ENCODE measurements at regions not wholly inside any gene's neighbourhood (a gene's known extent, or its start where the extent isn't known, plus 50 kb on each side); places are given as distances from the start of the nearest gene placed in this dataset.
A peak's percentile ranks its signal among the peaks of the same experiment; 100 is the strongest.

- intact Hi-C loops (cut with DNase I, micrococcal nuclease) = no loop called here
- no peaks in the 10 kb centered on the region for H3K9me3 ChIP-seq
- H3K4me1 ChIP-seq (ENCODE audit: low read depth) = no peaks in the 10 kb centered on the region
- TF ChIP-seq, protein P1, sequence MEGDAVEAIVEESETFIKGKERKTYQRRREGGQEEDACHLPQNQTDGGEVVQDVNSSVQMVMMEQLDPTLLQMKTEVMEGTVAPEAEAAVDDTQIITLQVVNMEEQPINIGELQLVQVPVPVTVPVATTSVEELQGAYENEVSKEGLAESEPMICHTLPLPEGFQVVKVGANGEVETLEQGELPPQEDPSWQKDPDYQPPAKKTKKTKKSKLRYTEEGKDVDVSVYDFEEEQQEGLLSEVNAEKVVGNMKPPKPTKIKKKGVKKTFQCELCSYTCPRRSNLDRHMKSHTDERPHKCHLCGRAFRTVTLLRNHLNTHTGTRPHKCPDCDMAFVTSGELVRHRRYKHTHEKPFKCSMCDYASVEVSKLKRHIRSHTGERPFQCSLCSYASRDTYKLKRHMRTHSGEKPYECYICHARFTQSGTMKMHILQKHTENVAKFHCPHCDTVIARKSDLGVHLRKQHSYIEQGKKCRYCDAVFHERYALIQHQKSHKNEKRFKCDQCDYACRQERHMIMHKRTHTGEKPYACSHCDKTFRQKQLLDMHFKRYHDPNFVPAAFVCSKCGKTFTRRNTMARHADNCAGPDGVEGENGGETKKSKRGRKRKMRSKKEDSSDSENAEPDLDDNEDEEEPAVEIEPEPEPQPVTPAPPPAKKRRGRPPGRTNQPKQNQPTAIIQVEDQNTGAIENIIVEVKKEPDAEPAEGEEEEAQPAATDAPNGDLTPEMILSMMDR (IDR thresholded peaks at IDR 0.05) = no peak
- H3K36me3 ChIP-seq (ENCODE audit: low read depth) = no peaks in the 10 kb centered on the region
- H3K4me3 ChIP-seq = no peak overlapping the region
- no peak for ATAC-seq
- DNase-seq = no peak
Observed at GRCh38 chrX:40346379-40346778, 234.4 kb upstream of the ATP6AP2 start.

DNA sequence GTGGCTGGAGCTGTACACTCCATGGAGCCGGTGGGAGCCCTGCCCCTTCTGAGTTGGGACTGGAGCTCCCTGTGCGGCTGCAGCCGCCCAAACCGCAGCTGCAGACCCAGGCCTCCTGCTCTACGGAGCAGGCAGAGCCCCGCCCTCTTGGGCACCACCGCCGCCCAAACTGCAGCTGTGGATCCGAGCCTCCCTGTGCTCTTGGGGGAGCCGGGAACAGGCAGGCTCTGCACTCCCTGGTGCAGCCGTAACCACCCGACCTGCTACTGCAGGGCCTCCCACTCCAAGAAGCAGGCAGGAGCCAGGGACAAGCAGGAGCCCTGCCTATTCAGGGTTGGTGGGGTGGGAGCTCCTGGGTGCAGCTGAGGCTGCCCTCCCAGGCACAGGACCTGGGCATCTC, 237.5 kb upstream of the ATP6AP2 start:
- no peaks in the 10 kb centered on the region for H3K9me3 ChIP-seq
- no peaks in the 10 kb centered on the region for H3K36me3 ChIP-seq (ENCODE audit: low read depth)
- no peak for DNase-seq
- TF ChIP-seq, protein P1 (IDR thresholded peaks at IDR 0.05) = no peak
- intact Hi-C loops (cut with DNase I, micrococcal nuclease) = no loop called here
- no peak overlapping the region for H3K4me3 ChIP-seq
- H3K4me1 ChIP-seq (ENCODE audit: low read depth) = no peaks in the 10 kb centered on the region
- no peak for ATAC-seq

DNA sequence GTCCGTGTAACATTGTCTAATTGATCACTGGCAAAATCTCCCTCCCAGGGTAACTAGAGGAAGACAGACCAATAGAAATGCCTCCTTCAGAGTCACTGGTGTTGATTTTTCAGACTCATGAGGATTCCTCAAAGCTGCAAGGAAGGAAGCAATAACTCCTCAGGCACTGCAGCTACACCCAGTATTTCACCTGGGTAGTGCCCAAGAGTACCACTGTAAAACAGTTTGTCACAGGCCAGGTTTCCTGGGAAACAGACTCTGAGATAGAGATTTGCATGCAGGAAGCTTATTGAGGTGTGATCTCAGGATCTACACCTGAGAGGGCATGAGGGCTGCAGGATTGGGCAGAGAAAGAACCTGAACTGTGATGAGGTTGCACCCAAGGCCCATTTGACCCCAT, 240.7 kb upstream of the ATP6AP2 start:
- DNase-seq (peak in 1 of 3 donors; percentile 27), ATAC-seq (peak; percentile 74)
- no peaks in the 10 kb centered on the region for H3K4me1 ChIP-seq (ENCODE audit: low read depth)
- TF ChIP-seq, protein P1 (IDR thresholded peaks at IDR 0.05) = no peak
- H3K9me3 ChIP-seq = no peaks in the 10 kb centered on the region
- intact Hi-C loops (cut with DNase I, micrococcal nuclease) = no loop called here
- H3K36me3 ChIP-seq (ENCODE audit: low read depth) = no peaks in the 10 kb centered on the region
- no peak overlapping the region for H3K4me3 ChIP-seq

DNA sequence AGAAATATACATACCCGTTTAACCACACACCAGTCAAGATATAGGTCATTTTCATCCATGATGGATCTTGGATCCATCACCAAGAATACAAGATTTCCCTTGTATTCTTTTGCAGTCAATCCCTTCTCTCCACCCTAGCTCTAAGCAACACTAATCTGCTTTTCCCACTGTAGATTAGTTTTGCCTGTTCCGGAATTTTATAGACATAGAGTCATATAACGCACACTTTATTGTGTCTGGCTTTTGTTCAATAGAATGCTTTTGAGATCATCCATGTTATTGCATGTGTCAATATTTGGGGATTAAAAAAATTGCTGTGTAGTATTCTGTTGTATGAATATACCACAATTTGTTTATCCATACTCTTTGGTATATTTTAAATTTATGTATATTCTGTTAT, 235.6 kb upstream of the BCOR start:
- TF ChIP-seq, protein P1 (IDR thresholded peaks at IDR 0.05) = no peak
- no peak overlapping the region for H3K4me3 ChIP-seq
- DNase-seq (no peak), ATAC-seq (peak; percentile 81)
- H3K36me3 ChIP-seq (ENCODE audit: low read depth) = no peaks in the 10 kb centered on the region
- H3K9me3 ChIP-seq = no peaks in the 10 kb centered on the region
- intact Hi-C loops (cut with DNase I, micrococcal nuclease) = no loop called here
- H3K4me1 ChIP-seq (ENCODE audit: low read depth) = peaks cover 2% of the 10 kb centered on the region

- intact Hi-C loops (cut with DNase I, micrococcal nuclease) = no loop called here
- ATAC-seq (no peak), DNase-seq (no peak)
- Histone ChIP-seq H3K4me1 (ENCODE audit: low read depth) (peaks cover 2% of the 10 kb centered on the region), H3K4me3 (no peak overlapping the region), H3K9me3 (no peaks in the 10 kb centered on the region), H3K36me3 (ENCODE audit: low read depth) (no peaks in the 10 kb centered on the region)
- TF ChIP-seq, protein P1 (IDR thresholded peaks at IDR 0.05) = no peak
Observed at GRCh38 chrX:40331762-40332161, 234.0 kb upstream of the BCOR start.

- peaks cover 2% of the 10 kb centered on the region for H3K4me1 ChIP-seq (ENCODE audit: low read depth)
- TF ChIP-seq, protein P1 (IDR thresholded peaks at IDR 0.05) = no peak
- no peak for ATAC-seq
- no peaks in the 10 kb centered on the region for H3K36me3 ChIP-seq (ENCODE audit: low read depth)
- DNase-seq = no peak
- H3K4me3 ChIP-seq = no peak overlapping the region
- intact Hi-C loops (cut with DNase I, micrococcal nuclease) = no loop called here
- no peaks in the 10 kb centered on the region for H3K9me3 ChIP-seq
Observed at GRCh38 chrX:40331353-40331752, 233.6 kb upstream of the BCOR start.
